ENCODE measurements at regions not wholly inside any gene's neighbourhood (a gene's known extent, or its start where the extent isn't known, plus 50 kb on each side); places are given as distances from the start of the nearest gene placed in this dataset.

DNA sequence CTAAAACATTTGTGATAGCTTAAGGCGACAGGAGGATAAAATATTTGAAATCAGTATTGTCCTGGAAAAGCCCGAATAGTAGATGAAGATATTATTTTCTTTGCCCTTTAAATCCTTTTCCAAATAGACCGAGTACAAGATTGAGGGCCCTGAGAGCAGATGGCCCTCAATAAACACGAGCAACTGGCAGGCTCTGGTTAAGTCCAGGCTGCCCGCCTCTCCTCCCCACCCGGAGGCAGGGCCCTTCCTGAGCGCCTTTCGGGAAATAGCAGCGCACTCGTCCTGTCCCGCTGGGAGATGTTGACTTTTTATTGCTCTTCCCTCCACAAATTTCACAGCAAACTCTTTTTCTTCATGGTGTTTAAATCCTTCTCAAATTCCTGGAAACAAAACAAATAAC, 50.8 kb upstream of the MAX start:
- Histone ChIP-seq H3K79me2 (ENCODE audit: control insufficient read depth, insufficient read depth, low read length, unreplicated experiment) (no peaks in the 10 kb centered on the region), H3K27ac (ENCODE audit: low read depth, low read length) (no peak overlapping the region), H3K36me3 (ENCODE audit: insufficient read depth, low read length) (no peaks in the 10 kb centered on the region), H3K27me3 (ENCODE audit: insufficient read depth, low read length) (no peaks in the 10 kb centered on the region), H2AFZ (ENCODE audit: low read length, unreplicated experiment) (no peak overlapping the region), H3K4me3 (ENCODE audit: low read depth, low read length) (no peak overlapping the region), H3K4me1 (ENCODE audit: control insufficient read depth, insufficient read depth, low read length, unreplicated experiment) (peaks cover 12% of the 10 kb centered on the region)

DNA sequence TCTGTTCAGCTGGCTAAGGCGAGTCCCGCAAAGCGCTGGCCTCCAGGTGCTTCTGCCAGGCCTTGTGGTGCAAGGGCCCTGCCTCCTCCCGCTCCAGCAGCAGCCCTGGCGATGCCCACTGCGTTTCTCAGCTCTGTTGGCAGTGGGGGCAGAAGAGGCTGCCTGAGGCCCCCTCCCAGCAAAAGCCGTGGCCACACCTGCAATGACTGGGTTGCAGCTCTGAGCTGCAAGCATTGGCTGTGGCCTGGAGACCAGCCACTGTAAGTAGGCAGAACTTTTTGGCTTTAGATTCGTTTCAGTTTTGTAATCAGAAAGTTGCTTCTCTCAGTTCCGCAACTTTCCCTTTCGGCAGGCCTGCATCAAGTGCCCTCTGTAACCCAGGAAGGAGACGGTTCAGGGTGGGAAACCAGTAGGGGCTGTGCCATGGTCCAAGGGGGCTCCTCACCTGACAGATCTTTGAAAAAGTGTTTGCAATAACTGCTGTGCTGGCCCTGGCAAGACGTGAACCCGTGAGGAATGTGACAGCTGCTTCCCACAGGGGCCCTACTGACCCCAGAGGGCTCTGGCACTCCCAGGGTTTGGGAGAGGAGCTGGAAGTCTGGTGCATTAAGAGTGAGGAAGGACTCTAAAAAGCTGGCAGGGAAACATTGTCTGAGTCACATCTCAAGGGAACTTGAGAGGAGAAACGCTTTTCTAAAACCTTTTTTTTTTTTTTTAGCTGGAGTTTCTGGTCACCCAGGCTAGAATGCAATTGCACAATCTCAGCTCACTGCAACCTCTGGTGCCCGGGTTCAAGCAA, 54.5 kb upstream of the MAX start:
- Histone ChIP-seq H3K36me3 (ENCODE audit: insufficient read depth, low read length) (no peaks in the 10 kb centered on the region), H3K27ac (ENCODE audit: low read depth, low read length) (peak overlapping the region; percentile 65), H3K27me3 (ENCODE audit: insufficient read depth, low read length) (no peaks in the 10 kb centered on the region), H3K4me3 (ENCODE audit: low read depth, low read length) (peak overlapping the region; percentile 60), H3K79me2 (ENCODE audit: control insufficient read depth, insufficient read depth, low read length, unreplicated experiment) (no peaks in the 10 kb centered on the region), H3K4me1 (ENCODE audit: control insufficient read depth, insufficient read depth, low read length, unreplicated experiment) (peaks cover 12% of the 10 kb centered on the region), H2AFZ (ENCODE audit: low read length, unreplicated experiment) (peak overlapping the region; percentile 76)

DNA sequence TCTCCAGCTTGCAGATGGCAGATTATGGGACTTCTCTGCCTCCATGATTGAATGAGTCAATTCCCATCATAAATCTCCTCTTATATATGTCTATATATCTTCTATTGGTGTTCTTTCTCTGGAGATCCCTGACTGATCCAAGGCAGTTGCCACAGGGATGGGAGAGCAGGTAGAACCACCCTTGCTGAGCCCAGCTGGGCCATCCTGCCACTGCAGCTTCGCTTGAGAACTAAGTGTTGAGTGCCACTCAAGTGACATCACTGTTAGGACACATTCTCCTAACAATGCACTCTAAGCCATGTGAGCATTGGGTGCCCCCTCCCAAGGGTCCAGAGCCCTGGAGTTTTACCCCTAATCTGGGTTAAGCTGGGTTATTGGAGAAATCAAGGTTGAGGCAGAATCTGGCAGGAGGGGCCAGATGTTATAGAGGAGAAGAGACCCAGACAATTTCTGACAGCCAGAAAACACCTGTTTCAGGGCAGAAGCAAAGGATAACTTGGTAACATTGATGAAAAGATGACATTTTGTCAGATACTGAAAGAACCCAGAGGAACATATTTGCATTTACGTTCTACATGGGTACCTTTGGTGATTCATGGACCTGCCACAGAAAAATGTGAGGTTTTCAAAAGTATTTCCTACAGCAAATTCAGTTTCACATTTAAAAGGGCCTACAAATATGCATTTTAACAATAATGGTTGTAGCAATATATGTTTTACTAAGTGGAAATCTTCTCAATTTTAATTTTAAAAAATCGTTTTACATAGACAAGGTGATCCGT, 57.2 kb upstream of the MAX start:
- Histone ChIP-seq H3K27ac (ENCODE audit: low read depth, low read length) (no peak overlapping the region), H3K79me2 (ENCODE audit: control insufficient read depth, insufficient read depth, low read length, unreplicated experiment) (no peaks in the 10 kb centered on the region), H3K27me3 (ENCODE audit: insufficient read depth, low read length) (no peaks in the 10 kb centered on the region), H2AFZ (ENCODE audit: low read length, unreplicated experiment) (no peak overlapping the region), H3K4me3 (ENCODE audit: low read depth, low read length) (no peak overlapping the region), H3K4me1 (ENCODE audit: control insufficient read depth, insufficient read depth, low read length, unreplicated experiment) (peaks cover 12% of the 10 kb centered on the region), H3K36me3 (ENCODE audit: insufficient read depth, low read length) (no peaks in the 10 kb centered on the region)

DNA sequence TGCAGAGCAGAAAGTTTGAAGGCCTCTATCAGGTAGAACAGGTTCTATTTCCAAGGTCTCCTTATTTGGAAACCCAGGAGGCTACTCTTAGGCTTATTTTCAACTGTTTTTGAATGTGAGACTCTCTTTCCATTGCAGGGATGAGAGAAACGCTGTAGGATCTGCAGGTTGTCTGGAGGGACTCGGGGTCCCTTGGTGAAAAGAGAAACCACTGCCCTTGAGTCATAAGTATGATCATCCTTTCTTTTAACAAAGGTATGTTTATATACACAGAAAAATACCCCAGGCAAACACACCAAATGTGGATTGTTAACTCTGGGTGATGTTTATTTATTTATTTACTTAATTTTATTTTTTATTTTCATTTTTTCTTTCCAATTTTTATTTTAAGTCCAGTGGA, 57.8 kb upstream of the MAX start:
- H3K79me2 ChIP-seq (ENCODE audit: control insufficient read depth, insufficient read depth, low read length, unreplicated experiment), result no peaks in the 10 kb centered on the region
- no peak overlapping the region for H3K4me3 ChIP-seq (ENCODE audit: low read depth, low read length)
- H3K36me3 ChIP-seq (ENCODE audit: insufficient read depth, low read length), result no peaks in the 10 kb centered on the region
- peaks cover 12% of the 10 kb centered on the region for H3K4me1 ChIP-seq (ENCODE audit: control insufficient read depth, insufficient read depth, low read length, unreplicated experiment)
- H3K27ac ChIP-seq (ENCODE audit: low read depth, low read length), result no peak overlapping the region
- no peak overlapping the region for H2AFZ ChIP-seq (ENCODE audit: low read length, unreplicated experiment)
- H3K27me3 ChIP-seq (ENCODE audit: insufficient read depth, low read length), result no peaks in the 10 kb centered on the region

DNA sequence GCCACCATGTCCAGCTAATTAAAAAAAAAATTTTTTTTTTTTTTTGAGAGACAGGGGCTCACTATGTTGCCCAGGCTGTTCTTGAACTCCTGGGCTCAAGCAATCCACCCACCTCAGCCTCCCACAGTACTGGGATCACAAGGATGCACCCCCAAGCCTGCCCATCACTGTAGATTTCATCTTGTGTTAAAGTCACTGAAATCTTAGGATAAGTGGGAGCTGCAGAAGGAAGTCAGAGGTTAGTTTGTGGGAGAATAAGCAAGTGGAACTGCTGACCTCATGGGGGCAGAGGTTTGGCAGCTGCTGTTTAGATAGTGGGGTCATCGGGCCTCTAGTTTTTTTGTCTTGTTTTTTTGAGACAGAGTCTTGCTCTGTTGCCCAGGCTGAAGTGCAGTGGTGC, 59.7 kb upstream of the MAX start:
- H3K27me3 ChIP-seq (ENCODE audit: insufficient read depth, low read length), result no peaks in the 10 kb centered on the region

DNA sequence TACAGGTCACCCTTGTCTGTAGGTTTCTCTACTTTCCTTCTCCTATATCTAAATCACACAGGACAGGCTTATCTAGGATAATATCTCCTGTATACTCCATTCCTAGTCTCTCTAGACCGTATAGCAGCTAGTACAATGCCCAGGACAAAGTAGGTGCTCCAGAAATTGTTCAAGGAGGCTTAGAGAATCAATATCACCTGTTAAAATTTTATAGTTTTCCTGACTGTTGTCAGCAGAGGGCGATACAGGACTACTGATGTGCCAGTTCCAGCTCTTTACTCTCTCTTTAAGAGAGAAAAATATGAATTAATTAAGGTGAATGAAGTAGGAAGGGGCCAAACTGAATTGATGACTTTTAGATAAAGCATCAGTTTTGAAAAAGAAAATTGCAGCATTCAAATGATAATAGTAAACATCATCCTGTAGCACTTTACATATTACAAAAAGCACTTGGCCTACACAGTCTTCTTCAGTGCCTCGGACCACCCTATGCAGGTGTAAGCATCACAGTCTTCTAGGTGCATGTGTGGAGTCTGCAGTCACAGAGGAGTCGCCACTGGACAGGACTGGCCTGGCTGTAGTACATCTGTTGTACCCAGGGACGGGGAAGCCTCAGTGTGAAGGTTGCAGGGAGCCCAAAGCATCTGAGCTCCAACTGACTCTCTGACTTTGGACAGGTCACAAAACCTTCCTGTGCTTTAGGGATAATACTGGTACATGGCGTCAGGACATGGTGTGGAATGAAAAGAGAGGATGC, 61.9 kb upstream of the MAX start:
- Histone ChIP-seq H3K79me2 (ENCODE audit: control insufficient read depth, insufficient read depth, low read length, unreplicated experiment) (no peaks in the 10 kb centered on the region), H3K4me3 (ENCODE audit: low read depth, low read length) (no peak overlapping the region), H3K4me1 (ENCODE audit: control insufficient read depth, insufficient read depth, low read length, unreplicated experiment) (peaks cover 6% of the 10 kb centered on the region), H3K27ac (ENCODE audit: low read depth, low read length) (no peak overlapping the region), H3K27me3 (ENCODE audit: insufficient read depth, low read length) (no peaks in the 10 kb centered on the region), H3K36me3 (ENCODE audit: insufficient read depth, low read length) (no peaks in the 10 kb centered on the region), H2AFZ (ENCODE audit: low read length, unreplicated experiment) (no peak overlapping the region)

More for the DNA sequence above, 59.7 kb upstream of the MAX start:
- Histone ChIP-seq H3K79me2 (ENCODE audit: control insufficient read depth, insufficient read depth, low read length, unreplicated experiment) (no peaks in the 10 kb centered on the region), H3K27ac (ENCODE audit: low read depth, low read length) (no peak overlapping the region), H3K4me3 (ENCODE audit: low read depth, low read length) (no peak overlapping the region), H3K4me1 (ENCODE audit: control insufficient read depth, insufficient read depth, low read length, unreplicated experiment) (peaks cover 5% of the 10 kb centered on the region), H3K36me3 (ENCODE audit: insufficient read depth, low read length) (no peaks in the 10 kb centered on the region), H2AFZ (ENCODE audit: low read length, unreplicated experiment) (no peak overlapping the region)

DNA sequence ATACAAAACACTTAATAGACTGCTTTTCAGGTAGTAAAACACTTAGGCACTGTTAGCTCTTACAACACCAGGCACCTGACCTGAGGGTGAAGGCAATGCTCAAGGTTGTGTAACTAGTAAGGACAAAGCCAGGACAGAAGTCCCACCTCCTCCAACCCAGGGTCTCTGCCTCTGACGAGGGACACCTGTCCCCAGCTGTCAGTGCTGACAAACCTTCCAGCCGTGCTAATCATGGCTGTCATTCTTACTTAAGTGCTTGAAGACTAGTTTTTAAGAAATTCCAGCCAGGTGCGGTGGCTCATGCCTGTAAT, 62.5 kb upstream of the MAX start:
- no peak overlapping the region for H2AFZ ChIP-seq (ENCODE audit: low read length, unreplicated experiment)
- H3K27ac ChIP-seq (ENCODE audit: low read depth, low read length), result no peak overlapping the region
- H3K4me3 ChIP-seq (ENCODE audit: low read depth, low read length), result no peak overlapping the region
- peaks cover 11% of the 10 kb centered on the region for H3K4me1 ChIP-seq (ENCODE audit: control insufficient read depth, insufficient read depth, low read length, unreplicated experiment)
- no peaks in the 10 kb centered on the region for H3K27me3 ChIP-seq (ENCODE audit: insufficient read depth, low read length)
- H3K36me3 ChIP-seq (ENCODE audit: insufficient read depth, low read length), result no peaks in the 10 kb centered on the region
- no peaks in the 10 kb centered on the region for H3K79me2 ChIP-seq (ENCODE audit: control insufficient read depth, insufficient read depth, low read length, unreplicated experiment)

DNA sequence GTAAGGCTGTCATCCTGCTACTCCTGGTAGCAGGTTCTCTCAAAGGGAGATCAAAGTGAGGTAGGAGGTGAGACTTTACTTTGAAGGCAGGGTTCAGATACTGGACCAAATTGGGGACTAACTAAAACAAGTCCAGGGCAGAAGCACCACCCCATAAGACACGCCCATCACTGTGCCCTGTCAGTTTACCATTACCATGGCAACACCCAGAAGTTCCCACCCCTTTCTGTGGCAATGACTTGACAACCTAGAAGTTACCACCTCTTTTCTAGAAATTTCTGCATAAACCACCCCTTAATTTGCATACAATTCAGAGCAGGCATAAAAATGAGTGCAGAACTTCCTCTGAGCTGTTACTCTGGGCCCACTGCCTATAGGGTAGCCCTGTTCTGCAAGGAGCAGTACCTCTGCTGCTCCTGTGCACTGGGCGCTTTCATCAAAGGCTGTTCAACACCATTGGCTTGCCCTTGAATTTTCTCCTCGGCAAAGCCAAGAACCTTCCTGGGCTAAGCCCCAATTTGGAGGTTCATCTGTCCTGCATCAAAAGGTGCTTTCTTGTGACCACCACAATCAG, 64.8 kb upstream of the MAX start:
- no peaks in the 10 kb centered on the region for H3K36me3 ChIP-seq (ENCODE audit: insufficient read depth, low read length)
- no peak overlapping the region for H3K27ac ChIP-seq (ENCODE audit: low read depth, low read length)
- H3K79me2 ChIP-seq (ENCODE audit: control insufficient read depth, insufficient read depth, low read length, unreplicated experiment), result no peaks in the 10 kb centered on the region
- H3K4me1 ChIP-seq (ENCODE audit: control insufficient read depth, insufficient read depth, low read length, unreplicated experiment), result peaks cover 20% of the 10 kb centered on the region
- H3K27me3 ChIP-seq (ENCODE audit: insufficient read depth, low read length), result no peaks in the 10 kb centered on the region
- H2AFZ ChIP-seq (ENCODE audit: low read length, unreplicated experiment), result no peak overlapping the region
- no peak overlapping the region for H3K4me3 ChIP-seq (ENCODE audit: low read depth, low read length)

DNA sequence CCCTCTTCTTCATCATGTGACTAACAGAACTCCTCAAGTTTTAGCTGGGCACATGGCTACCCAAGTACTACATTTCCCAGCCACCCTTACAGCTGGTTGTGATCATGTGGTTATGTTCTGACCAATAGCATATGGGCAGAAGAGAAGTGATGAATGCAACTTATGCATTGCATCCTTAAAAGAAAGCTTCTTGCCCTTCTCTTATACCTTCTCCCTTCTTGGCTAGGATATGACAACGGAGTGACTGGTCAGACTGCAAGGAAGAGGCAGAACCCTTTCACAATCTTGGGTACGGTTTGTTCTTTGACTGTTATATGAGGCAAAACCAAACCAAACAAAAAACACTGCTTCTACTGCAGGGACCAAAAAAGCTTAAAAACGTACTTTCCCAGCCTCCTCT, 66.5 kb upstream of the MAX start:
- Histone ChIP-seq H3K27me3 (ENCODE audit: insufficient read depth, low read length) (no peaks in the 10 kb centered on the region), H3K36me3 (ENCODE audit: insufficient read depth, low read length) (no peaks in the 10 kb centered on the region), H3K4me3 (ENCODE audit: low read depth, low read length) (peak overlapping the region; percentile 8; the same call in 1 of the 2 replicates), H3K4me1 (ENCODE audit: control insufficient read depth, insufficient read depth, low read length, unreplicated experiment) (peaks cover 20% of the 10 kb centered on the region), H2AFZ (ENCODE audit: low read length, unreplicated experiment) (peak overlapping the region; percentile 26), H3K79me2 (ENCODE audit: control insufficient read depth, insufficient read depth, low read length, unreplicated experiment) (no peaks in the 10 kb centered on the region), H3K27ac (ENCODE audit: low read depth, low read length) (peak overlapping the region; percentile 86)

DNA sequence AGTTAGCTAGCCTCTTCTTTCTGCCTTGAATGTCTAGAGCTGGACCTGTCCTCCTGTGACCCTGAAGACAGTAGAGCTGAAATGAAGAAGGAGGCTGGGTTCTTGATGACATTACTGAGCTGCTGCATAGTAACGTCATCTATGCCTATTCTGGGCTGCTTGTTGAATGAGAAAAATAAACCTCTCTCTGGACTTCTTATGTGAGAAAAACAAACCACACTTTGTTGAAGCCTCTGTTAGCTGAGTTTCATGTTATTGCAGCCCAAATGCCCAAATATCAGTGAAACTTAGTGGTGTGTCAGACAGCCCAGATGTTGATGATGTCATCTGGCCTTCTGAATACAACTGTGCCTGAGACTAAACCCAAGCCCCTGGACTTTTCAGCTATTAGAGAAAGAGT, 67.0 kb upstream of the MAX start:
- peak overlapping the region; percentile 86 for H3K27ac ChIP-seq (ENCODE audit: low read depth, low read length)
- no peaks in the 10 kb centered on the region for H3K27me3 ChIP-seq (ENCODE audit: insufficient read depth, low read length)
- peak overlapping the region; percentile 8; the same call in 1 of the 2 replicates for H3K4me3 ChIP-seq (ENCODE audit: low read depth, low read length)
- peak overlapping the region; percentile 26 for H2AFZ ChIP-seq (ENCODE audit: low read length, unreplicated experiment)
- peaks cover 20% of the 10 kb centered on the region for H3K4me1 ChIP-seq (ENCODE audit: control insufficient read depth, insufficient read depth, low read length, unreplicated experiment)
- no peaks in the 10 kb centered on the region for H3K36me3 ChIP-seq (ENCODE audit: insufficient read depth, low read length)
- H3K79me2 ChIP-seq (ENCODE audit: control insufficient read depth, insufficient read depth, low read length, unreplicated experiment), result no peaks in the 10 kb centered on the region

Data from ACC112 (cell line).